Brain pericyte (primary cell): ENCODE measurements at regions not wholly inside any gene's neighbourhood (a gene's known extent, or its start where the extent isn't known, plus 50 kb on each side); places are given as distances from the start of the nearest gene placed in this dataset.
A peak's percentile ranks its signal among the peaks of the same experiment; 100 is the strongest.

Source experiments
- DNase-seq: peaks from one replicate; pipeline ENCODE4 v3.0.0-alpha.2; 2012; ENCODE audit warnings: low read depth, low spot score

DNA sequence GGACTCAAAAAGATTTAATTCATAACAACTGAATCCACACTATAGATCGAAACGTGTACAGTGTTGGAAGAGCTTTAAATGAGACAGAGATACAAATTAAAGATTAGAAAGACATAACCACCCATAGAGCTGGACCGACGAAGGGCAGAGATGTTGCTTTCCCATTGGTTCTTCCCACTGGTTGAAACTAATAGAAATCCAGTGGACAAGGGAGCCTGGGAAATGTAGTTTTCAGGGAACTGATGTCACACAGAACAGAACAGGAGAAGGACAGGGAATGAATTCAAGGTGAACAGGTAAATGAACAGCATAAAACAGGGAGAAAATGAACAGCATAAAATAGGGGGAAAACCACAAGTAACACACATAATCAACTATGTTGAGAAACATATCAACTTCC lies 328.7 kb downstream of the ZNF621 start:
- DNase-seq, result no peak

DNA sequence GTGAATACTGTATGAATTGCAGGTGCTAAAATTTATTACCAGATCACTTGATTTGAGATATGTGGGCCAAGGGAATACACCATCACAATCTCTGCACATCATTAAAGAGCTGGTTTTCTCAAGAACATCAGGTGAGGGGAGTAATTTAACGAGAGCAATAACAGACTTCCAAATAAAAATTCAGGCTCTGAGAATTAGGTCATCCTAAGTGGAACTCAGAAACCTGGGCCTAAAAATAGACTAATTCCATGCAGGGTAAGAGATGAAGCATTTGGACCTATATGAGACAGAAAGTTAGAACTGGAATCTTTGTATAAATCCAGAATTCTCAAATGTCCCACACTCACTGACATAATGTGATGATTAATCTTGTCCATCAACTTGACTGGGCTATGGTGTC lies 331.1 kb downstream of the ZNF621 start:
- DNase-seq, result no peak

DNA sequence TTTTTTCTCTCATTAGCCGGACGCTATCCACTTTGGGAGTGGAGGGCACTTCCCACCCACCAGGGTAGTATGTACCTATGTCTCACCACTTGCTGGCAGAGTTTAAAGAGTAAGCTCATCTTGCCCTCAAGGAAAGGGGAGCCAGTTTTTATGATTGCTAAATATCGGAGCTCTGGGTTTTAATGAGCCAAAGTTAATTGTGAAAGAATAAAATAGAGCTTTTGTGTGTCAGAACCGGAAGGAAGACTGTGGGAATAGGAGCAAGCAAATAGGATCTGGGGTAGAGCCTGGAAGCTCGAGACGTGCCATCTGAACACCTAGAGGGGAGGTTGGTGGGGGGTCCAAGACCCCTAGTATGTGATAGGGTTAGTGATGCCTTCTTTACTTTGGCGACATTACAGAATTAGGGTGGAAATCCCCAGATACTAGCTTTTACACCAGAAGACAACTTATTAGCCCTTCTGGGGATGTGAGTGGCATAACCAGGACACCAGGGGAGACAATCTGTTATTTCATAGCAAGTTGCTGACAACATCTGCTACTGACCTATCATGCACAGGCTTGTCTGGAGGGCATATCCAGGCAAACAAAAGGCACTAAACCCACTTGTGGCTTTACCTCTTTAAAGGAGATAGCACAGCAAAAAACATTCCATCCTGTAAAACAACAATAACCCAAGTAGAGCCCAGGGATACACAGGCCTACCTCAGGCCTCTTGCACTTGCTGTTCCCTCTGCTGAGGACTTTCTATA lies 333.8 kb downstream of the ZNF621 start:
- no peak for DNase-seq

DNA sequence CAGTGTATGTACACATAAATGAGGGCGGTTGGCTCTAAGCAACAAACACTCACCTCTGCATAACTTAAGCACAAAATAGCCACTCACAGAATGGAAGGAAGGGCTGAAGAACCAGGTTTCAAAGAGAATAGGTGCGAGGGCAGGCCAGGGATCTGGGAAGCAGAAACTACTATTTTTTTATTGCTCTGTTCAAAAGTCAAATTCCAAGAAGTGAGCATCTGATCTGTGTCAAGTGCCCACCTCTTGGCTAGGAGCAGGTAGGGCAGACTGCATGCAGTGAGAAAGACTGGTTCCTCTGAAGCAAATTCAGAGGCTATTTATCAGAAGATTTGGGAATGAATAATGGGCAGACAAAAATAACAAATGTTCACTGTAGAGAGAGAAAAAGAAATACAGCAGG lies 336.4 kb upstream of the CTNNB1 start:
- DNase-seq, result no peak

DNA sequence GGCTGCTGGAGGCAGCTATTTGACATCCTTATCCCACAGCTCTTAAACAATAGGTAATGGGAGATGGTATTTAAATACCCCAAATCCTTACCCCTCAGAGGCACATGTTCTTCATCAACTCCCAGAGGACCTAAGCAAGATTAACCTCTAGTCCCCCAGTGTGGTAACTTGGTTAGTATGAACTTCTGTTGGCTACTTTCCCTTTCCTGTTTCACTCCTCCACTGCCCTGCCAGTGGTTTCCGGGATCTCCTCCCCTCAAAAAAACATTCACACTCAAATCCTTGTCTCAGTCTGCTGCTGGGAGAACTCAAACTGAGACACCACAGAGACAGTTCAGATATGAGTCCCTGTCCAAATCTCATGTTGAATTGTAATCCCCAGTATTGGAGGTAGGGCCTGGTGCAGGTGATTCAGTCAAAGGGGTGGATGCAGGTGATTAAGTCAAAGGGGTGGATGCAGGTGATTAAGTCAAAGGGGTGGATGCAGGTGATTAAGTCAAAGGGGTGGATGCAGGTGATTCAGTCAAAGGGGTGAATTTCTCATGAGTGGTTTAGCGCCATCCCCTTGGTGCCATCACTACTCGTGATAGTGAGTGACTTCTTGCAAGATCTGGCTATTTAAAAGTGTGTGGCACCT lies 335.0 kb upstream of the CTNNB1 start:
- DNase-seq, result no peak

DNA sequence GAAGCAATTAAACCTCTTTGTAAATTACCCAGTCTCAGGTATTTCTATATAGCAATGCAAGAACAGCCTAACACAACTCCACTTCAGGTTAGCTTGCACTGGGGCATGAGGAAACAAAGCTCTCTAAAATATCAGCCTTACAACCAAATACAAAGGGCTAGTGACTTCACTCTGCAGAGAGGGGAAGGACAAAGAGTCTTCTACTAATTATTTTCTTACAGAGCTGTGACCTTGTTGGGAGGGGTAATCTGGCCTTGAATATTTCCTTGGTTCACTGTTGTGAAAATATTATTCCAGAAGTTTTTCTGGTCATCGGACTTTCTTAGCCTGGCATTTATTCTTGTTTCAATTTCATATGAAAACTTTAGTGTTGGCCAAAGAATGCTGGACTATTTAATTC lies 334.4 kb upstream of the CTNNB1 start:
- DNase-seq, result no peak

DNA sequence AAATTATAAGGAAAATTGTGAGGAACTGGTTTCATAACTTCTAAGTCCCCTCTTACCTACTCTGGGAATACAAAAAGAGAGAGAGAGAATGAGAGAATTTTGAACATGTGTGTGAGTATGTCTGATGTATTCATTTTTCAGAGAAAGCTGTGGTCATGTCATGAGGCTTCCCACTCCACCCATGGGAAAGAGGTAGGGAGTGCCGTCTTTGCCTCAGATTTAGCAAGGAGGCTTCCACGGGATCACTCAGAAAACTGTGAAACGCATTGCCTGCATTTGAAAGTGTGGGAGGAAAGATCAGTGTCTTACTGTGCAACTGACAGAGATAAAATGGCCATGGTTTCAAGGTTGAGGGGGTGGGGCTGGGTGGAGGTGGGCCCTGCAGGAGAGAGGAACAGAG lies 331.5 kb upstream of the CTNNB1 start:
- DNase-seq, result no peak

DNA sequence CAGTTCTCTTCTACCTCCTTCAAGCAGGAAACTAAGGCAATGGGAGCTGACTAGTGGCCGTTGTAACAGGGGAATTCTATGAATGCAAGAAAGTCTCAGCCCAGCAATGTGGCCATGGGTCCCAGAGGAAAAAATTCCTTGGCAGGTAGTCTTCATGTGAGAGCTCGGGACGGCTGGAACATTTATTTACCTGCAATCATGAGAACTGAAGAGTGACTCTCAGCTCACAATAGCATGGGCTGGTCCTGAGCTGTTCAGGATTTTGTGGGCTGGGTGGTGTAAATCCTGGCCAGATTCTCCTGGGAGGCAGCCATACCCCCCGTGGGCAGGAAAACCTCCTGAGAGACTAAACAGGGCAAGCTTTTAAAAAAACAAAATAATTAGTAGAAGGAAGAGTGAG lies 330.3 kb upstream of the CTNNB1 start:
- no peak for DNase-seq

DNA sequence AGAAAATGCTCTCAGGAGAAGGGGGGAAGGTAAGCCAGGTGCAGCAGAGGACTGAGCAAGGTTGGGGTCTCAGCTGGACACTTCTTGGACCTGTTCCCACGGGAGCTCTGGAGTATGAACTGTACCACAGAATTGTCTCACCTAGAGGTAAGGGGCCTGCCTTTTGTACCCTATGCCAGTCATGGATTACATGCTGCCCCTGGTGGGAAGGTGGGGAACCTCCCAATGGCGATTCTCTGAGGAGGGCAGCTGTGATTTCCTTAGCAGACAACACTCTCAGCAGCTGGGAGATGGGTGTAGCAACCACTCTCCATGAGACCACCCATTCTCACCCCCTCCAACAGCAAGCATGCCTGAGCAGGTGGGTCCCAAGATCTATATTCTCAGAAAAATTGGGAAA lies 329.4 kb upstream of the CTNNB1 start:
- no peak for DNase-seq

DNA sequence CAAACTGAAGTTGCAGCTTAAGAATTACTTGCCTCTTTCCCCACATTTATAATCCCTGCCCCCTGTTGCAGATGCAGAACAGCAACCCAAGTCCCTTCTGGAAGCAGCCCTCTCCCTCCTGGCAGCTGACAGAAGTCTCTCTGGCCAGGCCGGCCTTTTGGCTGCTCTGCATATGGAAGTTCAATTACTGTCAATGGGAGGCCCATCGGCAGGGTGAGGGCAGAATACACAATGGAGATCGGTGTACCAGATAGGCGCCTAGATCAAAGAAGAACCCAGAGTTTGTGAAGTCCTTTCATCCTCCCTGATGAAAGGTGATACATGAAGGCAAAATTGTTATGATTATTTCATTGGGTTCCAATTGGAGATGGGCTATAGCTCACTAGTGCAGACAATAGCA lies 327.9 kb upstream of the CTNNB1 start:
- DNase-seq, result no peak

DNA sequence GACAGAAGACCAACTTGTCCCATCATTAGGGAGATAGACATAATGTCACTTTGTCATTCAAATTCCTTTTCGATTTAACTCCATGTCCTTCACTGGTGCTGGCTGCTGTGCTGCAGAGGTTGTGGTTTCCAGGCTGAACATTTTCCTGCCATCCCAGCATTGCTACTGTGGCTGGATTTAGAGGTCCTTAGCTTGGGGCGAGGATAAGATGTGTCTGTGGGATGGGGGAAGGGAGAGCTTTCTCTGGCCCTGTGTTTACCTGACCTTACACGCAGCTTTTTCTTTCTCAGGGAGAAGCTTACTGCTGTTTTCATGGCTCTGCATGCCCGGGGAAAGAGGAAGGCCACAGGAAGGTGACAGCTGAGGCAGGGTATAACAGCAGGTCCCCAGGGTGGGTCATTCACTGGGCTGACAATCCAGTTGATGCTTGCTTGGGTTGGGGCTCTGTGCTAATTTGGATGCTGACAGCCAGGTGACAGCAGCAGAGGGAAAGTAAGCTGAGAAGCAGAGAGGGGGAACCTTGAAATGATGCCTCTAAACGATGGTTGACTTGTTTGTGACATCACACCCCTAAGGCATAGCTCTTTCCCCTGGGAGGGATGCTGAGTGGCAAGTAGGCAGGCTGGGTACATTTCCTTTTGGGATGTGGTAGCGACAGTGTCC lies 326.9 kb upstream of the CTNNB1 start:
- no peak for DNase-seq

DNA sequence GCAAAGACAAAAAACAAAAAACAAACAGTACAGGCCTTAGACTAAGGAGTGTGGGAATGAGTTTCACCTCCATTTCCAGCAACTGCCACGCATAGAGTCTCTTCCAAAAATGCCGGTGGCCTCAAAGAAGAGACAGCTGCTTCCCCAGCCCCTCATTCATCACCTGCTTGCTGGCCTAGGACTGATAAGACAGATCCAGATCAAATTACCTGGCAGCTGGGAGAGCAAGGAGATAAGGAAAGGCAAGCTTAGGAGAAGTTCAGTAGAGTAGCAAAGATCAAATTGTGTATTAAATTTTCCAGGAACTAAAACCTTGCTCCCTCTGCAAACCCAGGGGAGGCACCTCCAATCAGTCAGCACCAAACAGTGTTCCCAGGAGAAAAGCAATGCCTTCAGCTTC lies 325.8 kb upstream of the CTNNB1 start:
- DNase-seq, result no peak

DNA sequence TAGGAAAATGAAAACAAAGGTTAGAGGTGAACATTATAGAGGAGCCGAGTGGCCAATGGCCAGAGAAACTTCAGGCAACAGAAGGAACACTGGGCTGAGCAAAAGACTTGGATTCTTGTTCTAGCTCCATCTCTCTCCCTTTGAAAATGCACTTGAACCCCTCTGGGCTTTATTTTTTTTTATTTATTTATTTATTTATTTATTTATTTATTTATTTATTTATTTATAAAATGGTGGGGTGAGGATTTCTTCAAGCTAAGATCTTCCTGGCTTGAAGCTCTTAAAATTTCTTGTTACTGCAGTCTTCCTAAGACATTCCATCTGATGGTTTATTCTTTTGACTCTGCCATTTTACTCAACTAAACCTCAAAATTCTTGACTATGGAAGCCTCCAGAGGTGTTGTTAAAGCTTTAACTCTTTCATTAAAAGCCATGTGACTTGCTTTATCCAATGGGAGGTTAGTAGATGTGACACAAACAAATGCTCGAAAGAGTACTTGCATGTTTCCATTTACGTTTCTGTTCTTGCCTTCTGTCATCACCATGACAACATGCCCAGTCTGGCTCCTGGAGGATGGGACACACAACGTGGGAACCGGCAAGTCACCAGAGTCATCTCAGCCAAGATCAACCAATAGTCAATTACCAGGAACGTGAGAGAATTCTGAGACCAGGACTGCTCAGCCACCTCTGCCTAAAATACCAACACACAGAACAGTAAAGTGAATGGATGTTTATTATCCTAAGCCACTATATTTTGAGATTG lies 325.2 kb upstream of the CTNNB1 start:
- no peak for DNase-seq

DNA sequence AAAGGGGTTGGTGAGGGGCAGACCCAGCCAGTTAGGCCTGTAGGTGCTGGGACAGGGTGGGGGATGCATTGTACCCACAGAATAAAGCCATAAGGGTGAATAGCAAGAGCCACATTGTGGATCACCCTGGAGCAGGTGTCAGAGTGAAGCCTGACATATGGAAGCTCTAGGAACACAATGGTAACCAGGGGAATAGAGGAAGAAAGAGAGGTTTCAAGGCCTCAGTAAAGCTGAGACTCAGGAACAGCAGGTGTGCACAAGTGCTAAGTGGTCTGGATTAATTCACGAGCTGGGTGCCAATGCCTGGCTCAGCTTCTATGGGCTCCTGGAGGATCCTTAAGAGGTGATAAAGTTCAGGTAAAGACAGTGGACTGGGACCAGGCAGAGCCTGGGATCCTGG lies 323.7 kb upstream of the CTNNB1 start:
- no peak for DNase-seq

DNA sequence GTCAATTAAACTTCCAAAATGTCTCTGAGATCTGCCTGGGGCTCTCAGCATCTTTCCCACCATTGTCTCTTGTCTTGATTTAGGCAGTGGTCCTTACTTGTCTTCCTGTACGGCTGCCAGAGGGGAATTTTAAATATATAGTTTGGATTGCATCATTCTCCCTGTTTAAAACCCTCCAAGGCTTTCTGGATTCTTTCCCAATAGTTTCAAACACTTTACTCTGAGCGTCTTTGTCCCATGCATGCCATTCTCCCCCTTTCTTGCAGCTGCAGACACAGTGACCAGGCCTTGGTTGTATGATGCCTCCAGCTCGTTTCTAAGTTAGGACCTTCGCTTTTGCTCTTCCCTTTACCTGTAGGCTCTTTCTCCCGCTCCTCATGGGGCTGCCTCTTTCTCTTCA lies 323.3 kb upstream of the CTNNB1 start:
- DNase-seq, result no peak

DNA sequence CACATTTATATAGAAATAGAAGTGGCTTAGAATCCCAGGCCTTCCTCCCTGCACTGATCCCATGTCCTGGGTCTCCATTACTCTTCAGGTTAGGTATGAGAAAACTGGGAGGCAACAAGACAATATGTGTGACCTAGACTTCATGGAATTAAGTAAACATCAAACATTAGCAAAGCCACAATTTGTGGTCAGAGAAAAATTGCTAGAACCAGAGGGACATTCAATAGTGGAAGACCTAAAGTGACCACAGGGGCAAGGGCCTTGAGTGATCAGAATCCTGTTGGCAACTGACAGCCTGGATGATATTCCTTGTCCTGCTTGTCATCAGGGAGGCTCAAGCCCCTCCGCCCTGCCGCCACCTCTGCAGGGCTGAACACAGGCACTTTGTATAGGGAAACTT lies 322.8 kb upstream of the CTNNB1 start:
- no peak for DNase-seq

DNA sequence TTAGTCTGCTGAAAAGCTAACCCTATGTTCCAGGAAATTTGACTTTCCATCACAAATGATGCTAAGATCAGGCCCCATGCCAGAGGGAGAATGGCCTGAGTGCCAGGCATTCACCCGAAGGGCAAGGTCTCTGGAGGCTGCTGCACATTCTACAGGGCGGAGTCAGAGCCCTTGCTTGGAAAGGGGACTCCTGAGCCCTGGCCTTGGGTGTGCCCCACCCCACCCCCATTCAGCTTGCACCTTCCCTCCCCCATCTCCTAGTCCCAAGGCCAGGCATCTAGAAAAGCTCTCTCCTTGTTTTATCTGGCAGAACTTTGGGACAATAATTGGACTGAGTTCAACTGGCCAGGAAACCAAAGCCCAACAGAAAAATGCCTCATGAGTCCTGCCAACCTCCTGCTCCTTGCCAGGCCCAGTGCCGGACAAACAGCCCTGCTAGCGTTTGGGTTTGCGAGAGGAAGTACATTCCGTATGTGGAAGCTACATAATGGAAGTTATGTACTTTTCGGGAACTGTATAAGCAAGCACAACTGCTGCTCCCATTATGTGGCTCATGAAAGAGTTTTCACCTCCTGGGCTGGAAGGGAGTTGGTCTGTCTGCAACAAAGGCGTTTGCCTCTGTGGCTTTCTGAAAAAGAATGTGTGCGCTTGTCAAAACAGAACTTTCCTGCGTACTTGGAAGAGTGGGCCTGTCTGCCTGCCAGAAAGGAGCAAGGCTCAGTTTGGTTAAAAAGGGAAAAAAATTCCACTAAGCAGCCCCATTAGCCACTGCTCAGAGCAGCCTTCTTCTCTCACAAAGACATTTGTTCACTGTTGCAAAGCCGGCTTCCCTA lies 321.5 kb upstream of the CTNNB1 start:
- peak; percentile 22 for DNase-seq

DNA sequence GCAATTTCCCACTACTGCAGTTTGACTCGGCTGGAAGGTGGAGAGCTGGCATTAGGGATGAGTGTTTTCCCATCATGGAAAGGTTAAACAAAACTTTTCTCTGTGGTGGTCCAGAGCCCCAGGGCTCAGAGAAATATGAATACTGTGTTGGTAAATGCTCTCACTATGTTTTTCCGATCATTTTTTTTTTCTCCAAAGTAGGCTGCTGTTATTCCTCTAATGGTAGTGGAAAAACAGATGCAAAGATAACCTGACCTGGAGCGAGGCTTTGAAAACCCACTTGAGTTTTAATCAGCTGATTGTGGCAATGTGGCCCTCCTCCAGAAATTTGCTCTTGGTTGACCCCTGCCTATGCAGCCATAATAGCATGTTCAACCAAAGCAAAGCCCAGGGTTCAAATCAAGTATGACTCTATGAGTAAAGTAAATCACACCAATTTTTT lies 320.8 kb upstream of the CTNNB1 start:
- no peak for DNase-seq

DNA sequence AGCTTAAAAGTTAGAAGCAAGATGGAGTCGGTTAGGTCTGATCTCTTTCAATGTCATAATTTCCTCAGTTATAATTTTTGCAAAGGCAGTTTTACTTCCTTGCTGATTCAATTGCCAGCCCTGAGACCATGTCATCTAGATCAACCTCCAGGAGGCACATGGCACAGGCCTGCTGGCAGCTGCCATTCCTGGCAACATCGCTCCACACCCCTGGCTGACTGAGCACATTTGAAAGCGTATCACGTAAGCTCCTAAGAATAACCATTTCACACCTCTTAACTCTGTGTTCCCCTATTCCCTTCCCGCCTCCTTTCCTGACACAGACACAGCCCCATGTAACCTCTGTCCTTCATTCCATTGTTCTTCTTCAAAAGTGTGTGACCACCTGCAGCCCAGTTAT lies 313.9 kb upstream of the CTNNB1 start:
- no peak for DNase-seq

DNA sequence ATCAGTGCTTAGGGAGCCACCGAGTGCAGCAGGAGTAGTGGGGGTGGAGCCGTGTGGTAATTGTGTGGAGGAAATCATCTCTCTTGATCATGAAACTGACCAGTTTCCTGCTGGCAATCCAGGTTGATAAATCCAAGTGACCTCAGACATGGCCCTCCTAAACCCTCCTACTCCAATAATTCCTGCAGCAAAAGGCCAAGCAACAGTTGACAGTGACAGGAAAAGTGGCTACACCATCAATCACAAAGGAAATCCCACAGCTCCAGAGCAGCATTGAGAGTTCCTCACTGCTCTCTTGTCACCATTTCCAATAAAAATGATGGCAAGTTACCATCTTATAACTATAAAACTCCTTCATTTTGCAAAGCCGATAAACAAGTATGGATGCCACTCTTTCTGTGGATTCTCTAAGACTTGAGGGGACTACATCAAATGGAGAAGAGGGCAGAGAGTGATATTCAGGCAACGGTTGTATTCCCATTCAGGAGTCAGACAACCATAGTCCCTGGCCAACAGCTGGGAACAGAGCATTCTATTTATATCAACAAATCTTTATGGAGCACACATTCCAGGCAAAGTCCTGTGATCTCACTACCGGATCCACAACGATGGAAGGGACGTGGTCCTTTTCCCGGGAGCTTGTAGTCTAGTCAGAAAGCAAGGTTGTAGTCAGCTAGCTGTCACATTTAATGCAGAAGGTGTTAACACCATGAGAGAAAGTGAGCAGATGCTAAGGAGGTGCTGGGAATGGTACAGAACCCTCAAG lies 312.5 kb upstream of the CTNNB1 start:
- no peak for DNase-seq

DNA sequence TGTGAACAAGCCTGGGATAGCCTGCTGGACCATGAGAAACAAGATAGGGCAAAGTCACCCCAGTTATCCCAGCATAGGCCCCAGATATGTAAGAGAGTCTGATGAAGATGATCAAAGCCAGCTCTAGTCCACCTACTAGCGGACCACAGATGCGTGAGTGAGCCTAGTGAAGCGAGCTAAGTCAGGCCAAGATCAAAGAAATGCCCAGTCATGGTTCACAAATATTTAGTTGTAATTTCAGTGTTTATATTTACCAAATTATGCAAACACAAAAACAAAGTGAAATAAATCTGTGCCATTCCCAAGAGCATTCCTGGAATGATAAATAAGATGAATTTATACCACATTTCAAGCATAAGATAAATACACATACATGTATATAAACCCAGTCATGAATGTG lies 308.1 kb upstream of the CTNNB1 start:
- DNase-seq, result no peak
